ENCODE measurements at regions not wholly inside any gene's neighbourhood (a gene's known extent, or its start where the extent isn't known, plus 50 kb on each side); places are given as distances from the start of the nearest gene placed in this dataset.

GRCh38 chr5:13382232-13382631 lies 562.3 kb downstream of the DNAH5 start:
- TF ChIP-seq, protein P1, sequence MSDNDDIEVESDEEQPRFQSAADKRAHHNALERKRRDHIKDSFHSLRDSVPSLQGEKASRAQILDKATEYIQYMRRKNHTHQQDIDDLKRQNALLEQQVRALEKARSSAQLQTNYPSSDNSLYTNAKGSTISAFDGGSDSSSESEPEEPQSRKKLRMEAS (IDR thresholded peaks at IDR 0.05; ENCODE audit: low read depth, low read length), result no peak
- TF ChIP-seq CTCF (IDR thresholded peaks at IDR 0.05; ENCODE audit: low read depth, low read length) (no peak), POLR2A (IDR thresholded peaks at IDR 0.05; ENCODE audit: extremely low read depth, insufficient read length) (no peak), MYC (IDR thresholded peaks at IDR 0.05; ENCODE audit: low read depth, low read length) (no peak)
